ENCODE measurements at regions not wholly inside any gene's neighbourhood (a gene's known extent, or its start where the extent isn't known, plus 50 kb on each side); places are given as distances from the start of the nearest gene placed in this dataset.

GRCh38 chr2:195501746-195502145 is 155.3 kb upstream of the SLC39A10 start:
- peaks cover 0 to 2% (median 0%) of the 10 kb centered on the region in 3 donors for H3K27me3 Mint-ChIP-seq (ENCODE audit: low read depth in 3 of 3)
- H3K4me3 Mint-ChIP-seq: no peak overlapping the region
- no peak for TF ChIP-seq CTCF (IDR thresholded peaks at IDR 0.05)
- no peak overlapping the region for H3K27ac ChIP-seq (ENCODE audit: low read depth in 1 of 2, low read length in 2 of 2)
- intact Hi-C loops (cut with micrococcal nuclease): no loop called here
- no peak overlapping the region for H3K4me2 ChIP-seq (replicated peaks; ENCODE audit: extremely low read depth, low read length, poor library complexity, severe bottlenecking)
- no peak overlapping the region for H2AFZ ChIP-seq (ENCODE audit: insufficient read depth, low read depth, low read length, poor library complexity, severe bottlenecking)
- peaks cover 0 to 2% (median 0%) of the 10 kb centered on the region in 7 donors for H3K9me3 Mint-ChIP-seq
- no peak overlapping the region for H3K4me3 ChIP-seq (replicated peaks in 1 of 3; ENCODE audit: low read depth in 2 of 3, low read length in 3 of 3)
- 97% methylated on average over 7 of the region's 7 CpGs for WGBS (ENCODE audit: insufficient coverage)
- H3K36me3 ChIP-seq (replicated peaks in 1 of 2; ENCODE audit: control insufficient read depth in 1 of 2, insufficient read depth in 2 of 2, low read length in 2 of 2): no peaks in the 10 kb centered on the region
- H3K4me1 ChIP-seq (ENCODE audit: control insufficient read depth in 1 of 2, insufficient read depth in 2 of 2, low read length in 2 of 2): no peaks in the 10 kb centered on the region
- no peak overlapping the region for H3K27ac Mint-ChIP-seq
- no peaks in the 10 kb centered on the region for H3K27me3 ChIP-seq (ENCODE audit: control insufficient read depth in 2 of 2, insufficient read depth in 2 of 2, low read length in 2 of 2)
- no peaks in the 10 kb centered on the region for H3K9me3 ChIP-seq (replicated peaks in 1 of 2; ENCODE audit: control insufficient read depth in 1 of 2, insufficient read depth in 1 of 2, low read length in 2 of 2)
- H4K20me1 ChIP-seq (ENCODE audit: insufficient read depth, low read length): no peaks in the 10 kb centered on the region
- DNase-seq: no peak
- no peak overlapping the region for H3K9ac ChIP-seq (ENCODE audit: insufficient read depth, low read length, poor library complexity, severe bottlenecking)
- H3K4me1 Mint-ChIP-seq: no peaks in the 10 kb centered on the region
- H3K79me2 ChIP-seq (ENCODE audit: insufficient read depth, low read length): no peaks in the 10 kb centered on the region
- no peaks in the 10 kb centered on the region for H3K36me3 Mint-ChIP-seq

GRCh38 chr2:195500879-195501278 is 156.1 kb upstream of the SLC39A10 start:
- no peaks in the 10 kb centered on the region for H3K36me3 ChIP-seq (replicated peaks in 1 of 2; ENCODE audit: control insufficient read depth in 1 of 2, insufficient read depth in 2 of 2, low read length in 2 of 2)
- no peak overlapping the region for H3K4me2 ChIP-seq (replicated peaks; ENCODE audit: extremely low read depth, low read length, poor library complexity, severe bottlenecking)
- H3K27ac Mint-ChIP-seq: no peak overlapping the region
- TF ChIP-seq CTCF (IDR thresholded peaks at IDR 0.05): no peak
- H3K4me1 Mint-ChIP-seq: no peaks in the 10 kb centered on the region
- no peaks in the 10 kb centered on the region for H3K27me3 ChIP-seq (ENCODE audit: control insufficient read depth in 2 of 2, insufficient read depth in 2 of 2, low read length in 2 of 2)
- no peak for DNase-seq
- H3K36me3 Mint-ChIP-seq: no peaks in the 10 kb centered on the region
- no peaks in the 10 kb centered on the region for H3K9me3 ChIP-seq (replicated peaks in 1 of 2; ENCODE audit: control insufficient read depth in 1 of 2, insufficient read depth in 1 of 2, low read length in 2 of 2)
- H3K9ac ChIP-seq (ENCODE audit: insufficient read depth, low read length, poor library complexity, severe bottlenecking): no peak overlapping the region
- peaks cover 0 to 2% (median 0%) of the 10 kb centered on the region in 7 donors for H3K9me3 Mint-ChIP-seq
- WGBS (ENCODE audit: insufficient coverage): no CpG with 5 or more reads among the region's 2 CpGs
- no peaks in the 10 kb centered on the region for H3K4me1 ChIP-seq (ENCODE audit: control insufficient read depth in 1 of 2, insufficient read depth in 2 of 2, low read length in 2 of 2)
- H3K4me3 Mint-ChIP-seq: no peak overlapping the region
- H4K20me1 ChIP-seq (ENCODE audit: insufficient read depth, low read length): no peaks in the 10 kb centered on the region
- intact Hi-C loops (cut with micrococcal nuclease): no loop called here
- H3K27me3 Mint-ChIP-seq (ENCODE audit: low read depth in 3 of 3): peaks cover 0 to 2% (median 0%) of the 10 kb centered on the region in 3 donors
- H3K27ac ChIP-seq (ENCODE audit: low read depth in 1 of 2, low read length in 2 of 2): no peak overlapping the region
- no peak overlapping the region for H2AFZ ChIP-seq (ENCODE audit: insufficient read depth, low read depth, low read length, poor library complexity, severe bottlenecking)
- H3K79me2 ChIP-seq (ENCODE audit: insufficient read depth, low read length): no peaks in the 10 kb centered on the region
- H3K4me3 ChIP-seq (replicated peaks in 1 of 3; ENCODE audit: low read depth in 2 of 3, low read length in 3 of 3): no peak overlapping the region

Measured in CD14-positive monocyte (primary cell).